MV-4-11 (cell line): ENCODE measurements at regions not wholly inside any gene's neighbourhood (a gene's known extent, or its start where the extent isn't known, plus 50 kb on each side); places are given as distances from the start of the nearest gene placed in this dataset.
A peak's percentile ranks its signal among the peaks of the same experiment; 100 is the strongest.
"Not testable (repeated sequence)": the region's sequence is repeated elsewhere in the genome, so short reads cannot be mapped to it uniquely, and the experiment has no call there.

Source experiments
- DNase-seq: peaks from one replicate; lab custom pipeline; 2025; lab: John Stamatoyannopoulos, UW

- DNase-seq, result no peak
Measured at GRCh38 chrX:63581906-63582305, 203.1 kb downstream of the ARHGEF9 start.

GRCh38 chrX:63581398-63581797 is 203.6 kb downstream of the ARHGEF9 start:
- no peak for DNase-seq

GRCh38 chrX:63576533-63576932 is 208.5 kb downstream of the ARHGEF9 start:
- DNase-seq, result no peak

GRCh38 chrX:63575700-63576099 is 209.3 kb downstream of the ARHGEF9 start:
- DNase-seq, result not testable (repeated sequence)

- DNase-seq, result no peak
Measured at GRCh38 chrX:63566856-63567255, 215.7 kb upstream of the SPIN4 start.

GRCh38 chrX:63561425-63561824 is 210.3 kb upstream of the SPIN4 start:
- DNase-seq, result no peak

- peak; percentile 67 for DNase-seq
Measured at GRCh38 chrX:63560601-63561218, 209.6 kb upstream of the SPIN4 start.

GRCh38 chrX:63551856-63552255 is 200.7 kb upstream of the SPIN4 start:
- DNase-seq, result no peak

- DNase-seq, result no peak
Measured at GRCh38 chrX:63530654-63531053, 179.5 kb upstream of the SPIN4 start.

GRCh38 chrX:63529961-63530360 is 178.8 kb upstream of the SPIN4 start:
- DNase-seq, result no peak

- DNase-seq, result no peak
Measured at GRCh38 chrX:63526863-63527262, 175.7 kb upstream of the SPIN4 start.

- DNase-seq, result no peak
Measured at GRCh38 chrX:63525491-63525890, 174.4 kb upstream of the SPIN4 start.

GRCh38 chrX:63519368-63519767 is 168.2 kb upstream of the SPIN4 start:
- not testable (repeated sequence) for DNase-seq

GRCh38 chrX:63514569-63515080 is 163.5 kb upstream of the SPIN4 start:
- no peak for DNase-seq

GRCh38 chrX:63513825-63514568 is 162.9 kb upstream of the SPIN4 start:
- DNase-seq, result no peak

GRCh38 chrX:63511361-63511760 is 160.2 kb upstream of the SPIN4 start:
- DNase-seq, result no peak

GRCh38 chrX:63508668-63509067 is 157.5 kb upstream of the SPIN4 start:
- DNase-seq, result no peak

- no peak for DNase-seq
Measured at GRCh38 chrX:63506320-63506719, 155.2 kb upstream of the SPIN4 start.

- no peak for DNase-seq
Measured at GRCh38 chrX:63503541-63503940, 152.4 kb upstream of the SPIN4 start.

GRCh38 chrX:63488546-63489373 is 137.6 kb upstream of the SPIN4 start:
- no peak for DNase-seq

- DNase-seq, result peak; percentile 0
Measured at GRCh38 chrX:63475200-63475599, 124.1 kb upstream of the SPIN4 start.

GRCh38 chrX:63471004-63471403 is 119.9 kb upstream of the SPIN4 start:
- peak; percentile 37 for DNase-seq

GRCh38 chrX:63470506-63470905 is 119.4 kb upstream of the SPIN4 start:
- DNase-seq, result no peak
